ENCODE measurements at regions not wholly inside any gene's neighbourhood (a gene's known extent, or its start where the extent isn't known, plus 50 kb on each side); places are given as distances from the start of the nearest gene placed in this dataset.

DNA sequence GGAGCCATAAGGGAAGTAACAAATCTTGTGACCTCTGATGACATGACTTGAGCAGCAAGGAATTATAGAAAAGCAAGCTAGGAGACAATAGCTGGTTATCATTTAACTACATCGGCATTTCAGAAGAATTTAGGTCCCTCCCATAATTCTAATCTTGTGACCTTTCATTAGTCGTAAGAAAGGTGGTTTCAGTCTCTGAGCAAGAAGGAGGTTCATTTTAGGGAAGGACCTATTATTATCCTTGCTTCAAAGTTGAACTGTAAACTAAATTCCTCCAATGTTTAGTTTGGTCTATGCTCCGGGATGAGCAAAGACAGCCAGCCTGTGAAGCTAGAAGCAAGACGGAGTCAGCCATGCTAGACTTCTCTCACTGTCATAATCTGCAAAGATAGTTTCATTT is 159.6 kb downstream of the SLC16A9 start:
- DNase-seq, result no peak

DNA sequence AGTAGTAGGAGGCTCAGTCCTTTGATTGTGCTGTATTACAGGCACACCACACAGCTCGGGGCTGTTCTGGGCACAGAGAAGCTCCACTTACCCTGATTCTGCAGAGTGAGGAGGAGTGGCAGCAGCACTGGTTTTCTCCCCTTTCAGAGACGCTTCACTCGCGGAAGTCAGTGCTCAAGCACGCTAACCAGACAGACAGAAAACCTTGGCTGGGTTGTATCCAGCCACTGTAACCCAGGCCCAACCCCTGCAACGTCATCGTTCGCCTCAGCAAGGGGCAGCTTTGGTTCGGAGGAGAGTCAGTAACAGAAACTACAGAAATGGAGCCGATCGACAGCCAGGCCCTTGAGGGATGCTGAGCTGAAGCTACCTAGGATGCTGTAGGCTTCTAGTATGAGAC is 171.0 kb downstream of the SLC16A9 start:
- DNase-seq, result no peak

DNA sequence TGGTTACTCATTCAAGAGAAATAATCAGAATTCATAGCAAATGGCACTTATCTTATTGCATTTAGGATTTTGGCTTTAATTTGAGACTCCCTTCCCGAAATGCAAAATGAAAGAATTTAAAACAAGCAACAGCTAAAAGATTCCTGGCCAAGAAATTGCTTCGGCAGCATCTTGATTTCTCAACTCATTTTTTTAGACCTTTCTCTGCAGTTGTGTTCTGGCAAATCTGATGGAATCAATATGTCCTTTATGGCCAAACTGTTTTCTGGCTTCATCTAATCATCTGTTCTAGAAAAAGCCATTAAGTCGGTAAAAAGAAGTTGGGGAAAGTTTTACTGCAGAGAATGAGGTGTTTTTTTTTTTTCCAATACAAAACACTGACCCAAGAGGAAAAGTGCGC is 172.1 kb downstream of the SLC16A9 start:
- no peak for DNase-seq

DNA sequence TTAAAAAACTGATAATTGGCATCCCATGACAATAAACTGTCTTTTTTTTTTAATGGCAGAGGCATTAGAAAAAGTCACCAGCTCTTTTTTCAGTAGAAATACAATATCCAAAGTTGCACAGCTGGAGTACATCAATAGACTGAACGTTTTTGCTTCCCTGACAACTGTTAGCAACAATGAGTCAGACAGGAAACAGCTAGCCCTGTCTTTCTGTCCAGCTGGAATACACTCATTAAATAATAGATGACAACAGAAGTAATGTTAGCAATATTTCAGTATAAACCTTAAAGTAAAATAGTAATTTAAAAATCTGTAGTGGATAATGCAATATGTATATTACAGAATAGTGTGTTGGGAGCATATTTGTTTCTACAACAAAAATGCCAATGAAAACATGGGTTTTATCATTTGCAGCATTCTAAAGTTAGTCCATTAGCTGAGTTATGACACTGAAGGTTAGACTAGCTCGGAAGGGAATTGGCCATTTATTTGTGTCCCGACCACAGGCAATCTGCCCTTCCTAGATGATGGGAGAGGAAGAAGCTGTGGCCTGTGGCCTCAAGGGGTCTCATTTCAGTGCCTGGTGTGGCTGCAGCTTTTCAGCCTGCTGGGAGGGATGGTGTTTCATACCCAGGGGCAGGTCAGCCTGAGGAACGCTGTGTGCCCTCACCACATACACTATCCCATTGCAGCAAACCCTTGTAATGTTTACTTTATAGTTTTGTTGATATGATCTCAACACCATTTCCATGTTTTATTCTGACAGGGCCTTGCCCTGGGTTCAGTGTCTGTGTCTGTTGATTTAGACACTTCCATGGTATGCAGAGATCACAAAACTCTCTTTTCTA is 173.3 kb downstream of the SLC16A9 start:
- peak; percentile 57 for DNase-seq

DNA sequence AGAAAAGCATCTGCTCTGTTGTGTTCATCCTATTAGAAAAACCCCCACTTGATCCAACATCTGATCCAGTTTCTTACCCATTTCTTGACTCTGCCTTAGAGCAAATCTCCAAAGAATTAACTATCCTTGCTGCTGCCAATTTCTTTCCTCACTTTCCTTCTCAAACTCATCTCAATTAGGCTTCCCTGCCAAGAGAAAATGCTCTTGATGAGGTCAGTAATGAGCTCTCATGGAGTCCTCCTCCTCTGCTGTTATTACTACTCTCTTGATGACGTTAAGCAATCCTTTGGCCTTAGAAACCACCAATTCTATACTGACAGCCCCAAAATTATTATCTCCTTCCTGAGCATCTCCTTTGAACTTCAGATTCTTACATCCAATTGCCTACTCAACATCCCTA is 162.0 kb upstream of the FAM13C start:
- no peak for DNase-seq

DNA sequence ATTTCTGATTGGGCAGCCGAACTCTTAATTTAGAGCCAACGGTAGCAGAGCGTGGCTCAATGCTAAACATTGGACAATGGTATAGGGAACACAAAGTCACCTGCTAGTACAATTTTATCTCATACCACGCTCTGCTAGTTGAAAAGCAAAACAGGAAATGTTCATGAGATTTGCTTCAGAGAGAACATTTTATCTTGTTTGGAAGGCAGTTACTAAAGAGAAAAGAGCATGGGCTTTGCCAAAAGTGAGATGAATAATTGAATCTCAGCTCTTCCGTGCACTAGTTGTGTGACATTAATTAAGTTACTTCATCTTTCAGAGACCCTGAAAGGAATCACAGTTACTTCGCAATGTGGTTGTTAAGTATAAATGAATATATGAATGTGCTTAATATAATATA is 161.5 kb upstream of the FAM13C start:
- no peak for DNase-seq

DNA sequence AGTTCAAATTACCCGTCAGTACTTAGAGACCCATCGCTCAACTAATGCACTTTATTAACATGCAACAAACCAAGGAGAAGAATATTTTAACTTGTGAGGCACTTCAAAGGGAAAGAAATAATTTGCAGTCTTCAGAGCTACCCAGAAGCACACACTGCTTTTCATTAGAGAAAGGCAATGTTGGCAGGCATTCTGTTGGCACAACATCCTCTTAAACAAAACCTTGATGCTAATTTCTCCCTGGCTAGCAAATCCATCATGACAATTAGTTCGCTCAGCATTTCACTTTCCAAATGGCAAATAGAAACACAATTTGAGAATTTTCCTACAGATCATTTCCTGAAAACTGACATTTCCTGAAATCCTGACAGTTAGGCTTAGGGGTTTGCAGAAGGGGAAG is 155.6 kb upstream of the FAM13C start:
- no peak for DNase-seq

DNA sequence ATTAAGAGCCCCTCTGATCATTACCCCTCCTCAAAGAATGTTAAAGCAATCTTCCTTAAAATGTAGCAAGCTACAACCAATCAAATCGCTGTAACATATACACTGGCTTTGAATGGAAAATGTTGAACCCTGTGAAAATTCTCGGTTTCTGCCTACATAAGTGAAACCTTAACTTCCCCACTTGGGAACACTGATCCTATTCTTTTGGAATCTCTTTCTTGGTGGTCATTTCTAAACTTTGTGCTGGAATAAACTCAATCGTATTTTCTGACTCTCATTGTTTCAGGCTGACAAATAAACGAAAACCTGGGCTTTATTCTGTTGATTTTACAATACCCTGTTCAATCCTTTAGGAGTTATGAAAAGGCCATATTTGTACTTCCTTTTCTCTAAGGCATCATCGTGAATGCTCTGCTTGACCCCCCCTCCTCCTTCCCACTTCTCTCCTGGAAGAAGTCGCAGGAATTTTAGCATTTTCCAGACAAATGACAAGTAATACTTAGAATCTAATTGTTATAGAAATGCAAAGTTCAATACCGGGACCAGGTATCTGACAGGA is 155.1 kb upstream of the FAM13C start:
- DNase-seq, result no peak

DNA sequence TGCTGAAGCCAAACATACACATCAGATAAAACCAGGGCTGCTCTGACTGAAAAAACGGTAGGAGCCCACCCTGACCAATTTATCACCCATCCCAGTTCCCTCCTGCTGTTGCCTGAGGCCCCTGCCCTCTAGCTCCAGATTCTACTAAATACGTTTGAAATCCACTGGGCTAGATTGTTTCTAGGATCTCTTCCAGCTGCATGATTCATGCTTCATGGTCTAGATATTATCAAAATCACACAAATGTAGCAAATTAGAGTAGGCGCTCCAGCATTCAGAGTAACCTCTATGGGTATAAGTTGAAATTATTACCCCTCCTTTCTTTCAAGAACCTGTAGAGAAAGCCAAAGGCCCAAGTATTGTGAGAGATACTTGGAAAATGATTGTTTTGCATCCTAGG is 151.2 kb upstream of the FAM13C start:
- DNase-seq, result no peak

DNA sequence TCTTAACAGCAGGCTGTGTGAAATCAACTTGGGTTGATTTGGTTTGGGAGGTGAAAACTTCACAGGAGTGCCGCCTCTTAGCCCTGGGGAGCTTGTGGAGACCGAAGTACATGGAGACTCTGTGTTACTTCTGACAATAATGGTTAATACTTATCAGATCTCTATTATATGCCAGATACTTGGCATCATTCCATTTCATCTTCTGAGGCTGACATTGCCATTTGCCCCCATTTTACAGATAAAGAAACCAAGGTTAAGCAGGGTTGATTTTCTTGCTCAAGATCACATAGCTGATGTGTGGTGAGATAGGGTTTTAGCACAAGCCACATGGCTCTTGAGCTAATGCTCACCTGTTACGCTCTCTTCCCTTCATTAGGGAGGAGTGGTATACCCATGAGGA is 150.6 kb upstream of the FAM13C start:
- no peak for DNase-seq

DNA sequence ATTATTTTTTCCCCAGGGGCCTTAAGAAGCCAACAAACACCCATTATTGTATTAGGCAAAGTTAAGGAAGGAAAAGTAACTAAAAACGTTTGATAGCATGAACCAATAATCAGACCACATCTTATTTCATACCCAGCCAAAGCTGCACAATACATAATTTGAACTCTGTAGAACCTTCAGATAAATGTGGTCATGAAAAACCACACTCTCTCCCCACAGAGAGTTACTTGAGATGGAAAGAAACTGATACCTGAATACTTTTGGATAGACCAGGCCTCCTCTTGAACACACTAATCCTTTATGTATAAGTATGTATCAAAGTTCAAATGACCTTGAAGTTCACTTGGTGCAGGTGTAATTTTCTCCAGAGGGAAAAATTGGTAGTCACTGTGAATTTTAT is 146.6 kb upstream of the FAM13C start:
- no peak for DNase-seq

DNA sequence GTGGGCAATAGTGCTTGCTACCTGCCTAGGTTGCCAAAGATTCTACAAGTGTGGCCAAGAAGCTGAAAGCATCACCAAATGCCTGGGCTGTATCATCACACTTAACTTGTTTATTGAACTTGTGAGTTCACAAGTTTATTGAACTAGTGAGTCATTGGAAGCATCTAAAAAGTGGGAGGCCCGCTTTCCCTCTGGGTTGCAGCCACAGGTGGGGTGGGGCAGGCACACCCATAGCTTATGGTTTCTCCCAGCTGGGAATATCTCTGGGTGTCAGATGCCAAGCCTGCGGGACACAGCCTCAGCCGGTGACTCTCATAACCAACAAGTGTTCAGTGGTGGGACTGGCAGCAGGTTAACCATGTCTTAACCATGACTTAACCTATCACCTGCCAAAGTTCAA is 145.9 kb upstream of the FAM13C start:
- DNase-seq, result no peak

DNA sequence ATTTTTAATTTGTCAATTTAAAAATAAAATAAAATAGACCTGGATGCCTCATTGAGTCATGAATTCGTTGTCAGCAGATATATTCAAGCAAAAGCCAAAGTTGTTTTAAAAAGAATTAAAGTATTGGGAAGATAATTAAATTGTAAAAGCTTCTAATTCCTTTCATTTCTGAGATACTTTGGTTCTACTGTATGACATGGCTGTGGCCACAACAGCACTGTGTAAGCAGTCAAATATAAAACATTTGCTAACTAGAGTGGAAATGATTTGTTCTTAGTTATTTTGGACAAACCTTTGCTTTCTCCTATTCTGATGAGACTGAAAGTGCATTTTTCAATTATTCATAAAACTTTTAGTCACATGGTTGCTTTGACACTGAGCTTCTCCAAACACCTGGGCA is 143.6 kb upstream of the FAM13C start:
- no peak for DNase-seq

DNA sequence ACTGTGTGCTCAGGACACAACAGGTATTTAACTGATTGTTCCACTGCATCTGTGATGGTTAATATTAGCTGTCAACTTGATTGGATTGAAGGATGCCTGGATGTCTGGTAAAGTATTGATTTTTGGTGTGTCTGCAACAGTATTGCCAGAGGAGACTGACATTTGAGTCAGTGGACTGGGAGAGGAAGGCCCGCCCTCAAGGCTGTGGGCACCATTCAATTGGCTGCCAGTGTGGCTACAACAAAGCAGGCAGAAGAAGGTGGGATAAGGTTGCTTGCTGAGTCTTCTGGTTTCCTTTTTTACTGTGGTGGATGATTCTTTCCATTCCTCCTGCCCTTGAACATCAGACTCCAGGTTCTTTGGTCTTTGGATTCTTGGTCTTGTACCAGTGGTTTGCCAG is 137.1 kb upstream of the FAM13C start:
- DNase-seq, result no peak

DNA sequence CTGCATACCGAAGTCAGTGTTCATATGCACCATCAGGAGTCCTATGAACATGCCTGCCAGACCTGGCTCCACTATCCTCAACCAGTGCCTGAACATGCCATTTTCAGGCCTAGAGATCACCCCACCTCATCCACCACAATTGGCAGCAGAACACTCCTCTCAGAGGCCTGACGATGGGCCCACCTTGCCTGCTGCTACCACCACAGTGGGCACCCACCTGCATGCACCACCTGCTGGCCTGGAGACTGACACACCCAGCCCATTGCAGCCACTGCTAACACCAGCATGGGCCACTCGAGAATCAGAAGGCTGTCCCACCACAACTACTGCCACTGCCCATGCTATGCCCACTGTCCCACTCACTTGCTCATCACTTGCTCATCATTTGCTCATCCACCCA is 130.7 kb upstream of the FAM13C start:
- no peak for DNase-seq

DNA sequence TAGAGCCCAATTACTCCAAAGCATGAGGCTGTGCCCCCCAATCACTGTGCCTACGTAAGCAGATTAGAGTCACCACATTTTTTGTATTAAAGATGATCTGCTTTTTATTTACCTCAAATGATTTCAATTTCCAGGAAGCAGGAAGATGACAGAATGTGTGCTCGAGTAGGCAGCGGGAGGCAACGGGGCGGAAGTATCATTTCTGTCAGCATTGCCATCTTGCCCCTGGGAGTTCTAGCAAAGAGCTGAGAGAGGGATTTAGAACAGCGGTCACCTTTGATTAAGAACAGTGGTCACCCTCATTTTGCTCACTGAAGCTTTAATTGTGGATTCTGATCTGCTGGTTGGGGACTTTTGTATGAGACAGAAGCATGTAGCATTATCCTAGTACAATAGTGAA is 117.1 kb upstream of the FAM13C start:
- DNase-seq, result no peak

DNA sequence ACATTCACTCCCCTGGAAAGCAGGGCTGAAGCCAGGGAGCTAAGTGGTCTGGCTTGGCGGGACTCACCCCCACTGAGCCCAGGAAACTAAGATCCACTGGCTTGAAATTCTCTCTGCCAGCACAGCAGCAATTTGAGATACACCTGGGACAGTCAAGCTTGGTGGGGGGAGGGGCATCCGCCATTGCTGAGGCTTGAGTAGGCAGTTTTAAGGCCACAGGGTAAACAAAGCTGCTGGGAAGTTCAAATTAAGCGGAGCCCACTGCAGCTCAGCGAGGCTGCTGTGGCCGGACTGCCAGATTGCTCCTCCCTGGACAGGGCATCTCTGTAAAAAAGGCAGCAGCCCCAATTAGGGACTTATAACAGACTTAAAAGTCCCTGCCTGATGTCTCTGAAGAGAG is 108.2 kb upstream of the FAM13C start:
- DNase-seq, result no peak

DNA sequence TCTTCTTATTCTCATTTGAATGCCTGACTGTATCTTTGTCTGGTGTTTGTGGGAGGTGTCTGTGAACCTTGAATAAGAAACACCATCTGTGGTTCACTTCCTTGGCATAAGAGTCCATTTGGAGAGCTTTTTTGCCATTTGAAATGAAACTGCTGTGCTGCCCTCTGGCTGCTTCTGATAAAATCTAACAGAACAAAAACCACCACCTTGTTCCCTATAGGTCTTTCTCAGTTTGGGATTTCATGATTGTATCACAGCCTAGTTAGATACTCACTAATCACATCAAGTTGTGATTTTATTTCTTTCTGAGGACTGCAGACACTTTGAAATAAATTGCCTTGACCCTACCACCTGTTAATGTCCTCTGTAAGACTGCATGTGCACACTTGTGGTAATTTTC is 102.7 kb upstream of the FAM13C start:
- DNase-seq, result no peak

DNA sequence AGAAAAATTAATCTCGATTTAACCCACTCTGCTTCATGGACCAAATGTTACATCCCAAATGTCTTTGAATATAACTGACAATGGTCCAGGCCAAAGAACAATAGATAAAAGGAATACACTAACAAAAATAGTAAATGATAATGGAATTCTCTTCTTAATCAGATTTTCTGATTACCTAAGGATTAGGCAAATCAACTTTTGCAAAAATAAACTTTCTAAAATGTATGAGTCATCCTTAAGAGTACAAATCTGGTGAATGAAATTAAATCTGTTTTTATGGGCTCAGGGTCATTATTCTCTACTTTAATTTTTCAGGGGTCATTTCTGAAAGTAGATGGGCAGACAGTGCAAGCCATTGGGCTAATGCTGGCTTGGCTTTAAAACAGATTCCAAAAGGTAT is 102.1 kb upstream of the FAM13C start:
- DNase-seq, result no peak

DNA sequence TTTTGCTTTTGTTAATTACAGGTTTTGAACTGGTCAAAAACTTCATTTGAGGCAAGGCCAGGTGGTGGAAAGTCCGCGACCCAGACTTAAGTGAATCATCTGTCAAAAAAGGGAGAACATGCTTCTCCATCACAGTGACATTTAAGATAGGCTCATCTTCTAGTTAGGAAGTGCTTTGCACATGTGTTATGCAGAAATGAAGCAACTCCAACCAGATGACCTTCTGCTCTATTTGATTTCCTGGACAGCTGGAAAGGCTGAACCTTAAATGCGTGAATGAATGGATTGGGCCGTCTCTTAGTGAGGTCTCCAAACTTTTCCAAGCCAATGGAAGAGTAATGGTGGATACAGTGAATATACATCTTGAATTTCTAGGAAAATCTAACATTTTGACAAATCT is 101.6 kb upstream of the FAM13C start:
- DNase-seq, result no peak

DNA sequence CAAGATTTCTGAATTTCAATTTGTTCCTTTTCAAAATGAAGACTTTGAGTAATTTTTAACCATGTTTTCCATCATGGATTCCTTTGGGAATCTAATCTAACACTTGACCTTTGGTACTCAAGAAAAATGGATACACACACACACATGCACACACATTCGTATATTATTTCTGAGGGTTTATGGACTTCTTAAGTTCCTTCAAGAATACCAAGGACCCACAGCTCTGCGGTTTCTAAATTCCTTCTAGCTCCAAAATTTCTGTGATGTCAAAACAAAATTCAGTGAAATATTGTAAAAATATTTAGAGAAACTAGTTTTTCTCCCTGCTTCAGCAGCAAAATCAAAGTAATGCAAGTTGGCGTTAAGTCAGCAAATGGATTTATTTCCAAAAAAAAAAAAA is 98.3 kb upstream of the FAM13C start:
- no peak for DNase-seq

DNA sequence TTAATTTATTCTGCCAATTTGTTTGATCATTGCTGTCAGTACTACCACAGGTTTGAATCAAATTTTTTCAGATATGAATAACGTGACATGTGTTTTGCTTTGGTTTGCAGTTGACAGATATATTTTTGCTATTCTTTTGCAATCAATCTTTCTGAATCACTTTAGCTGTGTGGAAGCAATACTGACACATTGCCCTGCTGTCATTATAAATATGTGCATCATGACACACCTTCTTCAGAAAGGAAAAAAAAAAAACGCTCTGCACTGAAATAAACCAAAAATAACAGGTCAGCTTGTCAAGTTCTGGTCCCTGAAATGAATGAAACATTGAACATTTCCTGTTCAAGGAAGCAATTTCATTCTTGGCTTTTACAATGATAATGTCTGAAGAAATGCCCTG is 93.8 kb upstream of the FAM13C start:
- DNase-seq, result no peak

DNA sequence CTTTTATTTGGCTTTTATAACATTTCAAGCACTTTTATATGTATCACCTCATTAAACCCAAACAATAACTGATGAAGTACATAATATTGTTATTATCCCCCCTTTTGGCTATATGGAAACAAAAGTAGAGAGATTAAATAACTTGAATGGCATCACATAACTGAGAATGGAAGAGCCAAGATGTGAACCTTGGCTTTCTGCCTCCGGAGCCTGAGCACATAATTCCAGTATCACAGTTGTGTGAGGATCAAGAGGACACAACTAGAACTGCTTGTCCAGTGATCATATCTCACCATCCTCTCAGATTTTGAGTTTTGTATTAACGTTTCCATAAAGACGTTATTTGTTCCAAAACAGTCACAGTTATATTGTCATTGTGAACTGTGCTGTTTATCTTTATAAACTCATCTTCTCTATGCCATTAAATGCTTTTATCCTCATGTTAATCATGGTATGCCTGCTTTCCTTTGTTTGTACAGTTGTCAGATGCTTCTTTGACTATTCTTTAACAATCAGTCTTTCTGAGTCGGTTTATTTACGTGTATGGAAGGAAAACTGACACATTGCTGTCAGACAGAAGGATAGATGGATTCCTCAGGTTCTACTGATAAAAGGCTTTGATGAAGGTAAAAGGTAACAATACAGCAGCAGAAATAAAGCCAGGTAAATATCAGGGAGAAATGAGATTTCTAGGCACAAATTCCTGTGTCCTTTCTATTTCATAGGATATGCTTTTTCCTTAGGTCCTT is 92.0 kb upstream of the FAM13C start:
- no peak for DNase-seq

DNA sequence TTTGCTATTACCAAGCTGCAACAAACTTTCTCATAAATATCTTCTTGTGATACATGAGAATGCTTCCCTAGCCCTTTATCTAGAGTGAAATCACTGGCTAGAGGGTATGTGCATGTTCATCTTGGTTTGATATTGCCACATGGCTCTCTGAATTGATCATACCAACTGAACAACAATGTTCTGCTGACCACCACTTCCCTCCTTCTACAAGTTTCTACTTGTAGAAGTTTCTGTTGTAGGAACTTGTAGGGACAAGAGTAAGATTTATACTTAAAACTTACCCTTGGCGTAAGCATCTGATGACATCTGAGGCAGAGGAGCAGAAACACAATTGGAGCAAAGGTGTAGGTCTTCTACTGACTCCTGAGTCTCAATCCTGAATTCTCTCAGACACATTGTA is 86.3 kb upstream of the FAM13C start:
- no peak for DNase-seq
